Dendritic cell treated with granulocyte-macrophage colony-stimulating factor and Interleukin-4, amounts not matched to agents 40 ng/mL and 50 ng/mL, for 4 days (primary cell): ENCODE measurements at regions not wholly inside any gene's neighbourhood (a gene's known extent, or its start where the extent isn't known, plus 50 kb on each side); places are given as distances from the start of the nearest gene placed in this dataset.

Experiments used
- H3K27ac Mint-ChIP-seq: one replicate; pipeline ENCODE4 v1.8.0; 2022; ENCODE audit warnings: mild to moderate bottlenecking, mixed read lengths
- H3K27me3 Mint-ChIP-seq: one replicate; pipeline ENCODE4 v1.8.0; 2022; ENCODE audit warnings: mild to moderate bottlenecking, mixed read lengths
- H3K36me3 Mint-ChIP-seq: one replicate; pipeline ENCODE4 v1.8.0; 2022; ENCODE audit warnings: low read depth, mixed read lengths
- H3K4me1 Mint-ChIP-seq: one replicate; pipeline ENCODE4 v1.8.0; 2022; ENCODE audit warnings: low read depth, mixed read lengths
- H3K4me3 Mint-ChIP-seq: one replicate; pipeline ENCODE4 v1.8.0; 2022; ENCODE audit warnings: mild to moderate bottlenecking, moderate library complexity, mixed read lengths
- H3K9me3 Mint-ChIP-seq: one replicate; pipeline ENCODE4 v1.8.0; 2022; ENCODE audit warnings: mixed read lengths
- intact Hi-C: fragments of 100-400 bp; cut with micrococcal nuclease; formaldehyde crosslinking; loops from one replicate; pipeline ENCODE4 v1.15.0; 2022

DNA sequence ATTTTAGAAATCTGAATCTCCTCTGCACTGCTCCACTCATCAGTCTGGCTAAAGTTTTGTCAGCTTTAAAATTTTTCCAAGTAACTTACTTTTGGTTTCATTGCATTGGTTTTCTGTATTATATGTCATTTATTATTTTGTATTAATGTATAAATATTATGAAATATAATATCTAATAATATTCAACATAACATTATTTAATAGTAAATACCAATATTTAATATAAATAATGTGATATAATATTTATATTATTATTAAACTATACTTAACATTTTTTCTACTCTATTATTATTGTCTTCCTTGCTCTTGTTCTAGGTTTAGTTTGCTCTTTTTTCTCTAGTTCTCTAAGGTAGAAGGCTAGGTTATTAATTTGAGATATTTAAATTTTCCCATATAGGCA is 512.1 kb downstream of the AACS start:
- H3K4me3 Mint-ChIP-seq, result no peak overlapping the region
- H3K4me1 Mint-ChIP-seq, result no peaks in the 10 kb centered on the region
- no peaks in the 10 kb centered on the region for H3K36me3 Mint-ChIP-seq
- intact Hi-C loops, result no loop called here
- no peak overlapping the region for H3K27ac Mint-ChIP-seq
- peaks cover 22% of the 10 kb centered on the region for H3K9me3 Mint-ChIP-seq
- H3K27me3 Mint-ChIP-seq, result no peaks in the 10 kb centered on the region

DNA sequence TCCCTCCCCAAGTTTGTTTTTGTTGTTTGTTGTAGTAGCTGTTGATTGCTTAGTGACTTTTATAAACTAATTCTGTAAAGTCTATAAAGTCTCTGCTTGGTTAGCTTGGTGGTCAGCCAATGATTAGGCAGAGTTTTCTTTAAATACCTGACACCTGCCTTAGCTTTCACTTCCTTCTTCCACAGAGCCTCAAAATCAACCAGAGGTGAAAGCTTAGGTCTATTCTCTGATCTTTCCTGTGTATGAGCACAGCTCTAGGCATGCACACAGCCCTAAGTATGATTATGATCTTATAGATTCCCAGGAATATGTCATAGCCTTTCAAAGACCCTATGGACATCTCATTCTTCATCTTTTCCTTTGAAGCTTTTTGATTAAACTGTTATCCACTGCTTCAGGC is 514.7 kb downstream of the AACS start:
- H3K27ac Mint-ChIP-seq, result no peak overlapping the region
- H3K27me3 Mint-ChIP-seq, result no peaks in the 10 kb centered on the region
- H3K9me3 Mint-ChIP-seq, result peaks cover 22% of the 10 kb centered on the region
- no peak overlapping the region for H3K4me3 Mint-ChIP-seq
- intact Hi-C loops, result no loop called here
- H3K36me3 Mint-ChIP-seq, result no peaks in the 10 kb centered on the region
- H3K4me1 Mint-ChIP-seq, result no peaks in the 10 kb centered on the region

DNA sequence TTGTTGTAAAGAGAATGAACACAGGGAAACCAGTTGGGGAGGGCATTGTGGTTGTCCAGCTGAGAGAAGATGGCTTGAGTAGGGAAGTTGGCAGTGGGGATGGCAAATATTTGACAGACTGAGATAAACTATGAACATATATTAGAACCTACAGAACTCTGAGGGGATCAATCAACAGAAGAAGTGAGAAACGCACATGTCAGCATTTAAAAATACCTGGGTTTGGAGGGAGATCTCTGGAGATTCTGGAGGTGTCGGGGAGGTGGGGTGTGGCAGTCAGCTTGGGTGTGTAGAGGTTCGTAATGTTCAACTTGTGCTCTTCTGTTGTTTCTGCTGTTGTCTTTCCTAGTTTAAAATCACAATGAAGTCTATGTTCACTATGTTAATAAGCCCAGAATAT is 517.8 kb downstream of the AACS start:
- Mint-ChIP-seq H3K9me3 (peaks cover 11% of the 10 kb centered on the region), H3K4me3 (no peak overlapping the region), H3K4me1 (no peaks in the 10 kb centered on the region), H3K27me3 (no peaks in the 10 kb centered on the region), H3K36me3 (no peaks in the 10 kb centered on the region), H3K27ac (no peak overlapping the region)
- intact Hi-C loops, result no loop called here

DNA sequence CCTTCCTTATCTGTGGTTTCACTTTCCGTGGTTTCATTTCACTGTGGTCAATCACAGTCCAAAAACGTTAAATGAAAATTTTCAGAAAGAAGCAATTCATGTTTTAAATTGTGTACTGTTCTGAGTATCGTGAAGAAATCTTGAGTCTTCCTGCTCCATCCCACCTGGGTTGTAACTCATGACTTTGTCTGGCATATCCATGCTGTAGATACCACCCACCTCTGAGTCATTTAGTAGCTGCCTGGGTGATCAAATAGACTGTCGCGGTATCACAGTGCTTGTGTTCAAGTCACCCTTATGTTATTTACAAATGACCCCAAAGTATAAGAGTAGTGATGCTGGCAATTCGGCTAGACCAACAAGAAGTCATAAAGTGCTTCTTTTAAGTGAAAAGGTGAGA is 521.2 kb downstream of the AACS start:
- no peaks in the 10 kb centered on the region for H3K27me3 Mint-ChIP-seq
- H3K27ac Mint-ChIP-seq, result no peak overlapping the region
- no peaks in the 10 kb centered on the region for H3K9me3 Mint-ChIP-seq
- H3K4me1 Mint-ChIP-seq, result no peaks in the 10 kb centered on the region
- no peak overlapping the region for H3K4me3 Mint-ChIP-seq
- intact Hi-C loops, result no loop called here
- no peaks in the 10 kb centered on the region for H3K36me3 Mint-ChIP-seq

DNA sequence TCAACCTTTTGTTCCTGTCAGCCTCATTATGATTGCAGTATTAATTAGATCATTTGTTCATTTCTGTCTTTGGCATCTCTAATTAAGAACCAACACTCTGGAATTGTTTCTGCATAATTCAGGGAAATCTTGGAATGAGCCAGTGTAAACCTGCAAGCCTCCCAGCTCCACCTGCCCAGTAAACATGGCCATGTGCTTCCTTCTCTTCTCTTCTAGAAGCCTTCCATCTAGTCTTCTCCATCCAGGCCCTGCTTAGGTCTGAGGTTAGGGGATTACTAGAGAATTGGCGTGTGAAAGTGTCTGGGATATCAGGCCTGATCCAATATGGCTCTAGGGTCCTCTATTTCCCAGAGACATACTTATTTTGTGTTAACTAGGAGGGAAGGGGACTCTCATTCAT is 528.0 kb downstream of the AACS start:
- intact Hi-C loops, result no loop called here
- Mint-ChIP-seq H3K27ac (no peak overlapping the region), H3K4me1 (no peaks in the 10 kb centered on the region)

DNA sequence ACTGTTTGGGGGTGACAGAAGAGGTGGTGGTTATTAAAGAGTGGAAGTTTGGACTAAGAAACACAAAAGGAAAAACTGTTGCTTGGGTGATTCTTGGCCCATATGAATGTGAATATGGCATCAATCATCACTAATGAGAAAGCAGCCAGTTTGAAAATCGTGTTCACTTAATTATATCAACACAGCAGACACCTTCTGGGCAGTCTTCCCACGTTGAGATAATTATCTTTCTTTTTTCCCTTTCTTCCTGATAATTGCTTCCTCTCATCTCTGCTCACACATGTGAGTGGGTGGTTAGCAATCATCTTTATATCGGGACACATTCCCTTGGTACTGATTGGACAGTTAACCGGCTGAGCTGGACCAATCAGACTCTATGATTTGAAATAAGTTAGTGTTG is 539.7 kb downstream of the AACS start:
- Mint-ChIP-seq H3K27me3 (no peaks in the 10 kb centered on the region), H3K27ac (no peak overlapping the region), H3K4me1 (no peaks in the 10 kb centered on the region), H3K9me3 (peaks cover under 1% of the 10 kb centered on the region), H3K36me3 (no peaks in the 10 kb centered on the region), H3K4me3 (no peak overlapping the region)
- intact Hi-C loops, result no loop called here

More for the DNA sequence above, 528.0 kb downstream of the AACS start:
- H3K4me3 Mint-ChIP-seq, result no peak overlapping the region
- no peaks in the 10 kb centered on the region for H3K27me3 Mint-ChIP-seq
- no peaks in the 10 kb centered on the region for H3K36me3 Mint-ChIP-seq
- H3K9me3 Mint-ChIP-seq, result peaks cover 17% of the 10 kb centered on the region

DNA sequence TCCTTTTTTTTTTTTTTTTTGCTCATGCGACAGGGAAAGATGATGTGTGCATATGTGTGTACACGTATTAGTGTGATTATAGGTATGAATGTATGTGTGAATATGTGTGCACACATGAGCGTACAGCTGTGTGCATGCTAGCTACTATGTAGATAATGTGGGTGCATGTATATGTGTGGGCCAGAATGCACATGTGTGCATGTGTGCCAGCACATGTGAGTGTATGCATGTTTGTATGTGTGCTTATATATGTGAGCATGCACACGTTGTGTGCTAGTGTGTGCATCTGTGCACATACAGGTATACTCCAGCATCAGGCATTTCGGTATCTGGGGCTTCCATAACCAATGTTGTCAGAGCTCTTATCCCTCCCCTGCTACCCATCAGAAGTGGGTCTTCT is 541.1 kb downstream of the AACS start:
- intact Hi-C loops, result no loop called here
- H3K36me3 Mint-ChIP-seq, result no peaks in the 10 kb centered on the region
- no peaks in the 10 kb centered on the region for H3K27me3 Mint-ChIP-seq
- H3K9me3 Mint-ChIP-seq, result no peaks in the 10 kb centered on the region
- H3K4me3 Mint-ChIP-seq, result no peak overlapping the region
- no peaks in the 10 kb centered on the region for H3K4me1 Mint-ChIP-seq
- no peak overlapping the region for H3K27ac Mint-ChIP-seq

DNA sequence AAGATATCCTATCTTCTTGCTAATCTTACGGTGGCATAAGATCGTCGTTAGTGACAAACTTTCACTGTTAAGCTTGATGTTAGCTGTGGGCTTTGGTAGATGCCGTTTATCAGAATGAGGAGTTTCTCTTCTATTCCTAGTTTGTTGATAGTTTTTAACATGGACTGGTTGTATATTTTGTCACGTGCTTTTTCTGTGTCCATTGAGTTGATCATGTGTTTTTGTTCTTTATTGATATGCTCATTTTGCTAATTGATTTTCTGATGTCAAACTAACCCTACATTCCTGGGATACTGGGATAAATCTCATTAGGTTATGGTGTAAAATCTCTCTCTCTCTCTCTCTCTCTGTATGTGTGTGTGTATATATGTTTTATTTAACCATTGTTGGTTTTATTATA is 545.1 kb downstream of the AACS start:
- Mint-ChIP-seq H3K4me1 (no peaks in the 10 kb centered on the region), H3K4me3 (no peak overlapping the region), H3K27ac (no peak overlapping the region), H3K9me3 (no peaks in the 10 kb centered on the region), H3K36me3 (no peaks in the 10 kb centered on the region), H3K27me3 (no peaks in the 10 kb centered on the region)
- intact Hi-C loops, result no loop called here

DNA sequence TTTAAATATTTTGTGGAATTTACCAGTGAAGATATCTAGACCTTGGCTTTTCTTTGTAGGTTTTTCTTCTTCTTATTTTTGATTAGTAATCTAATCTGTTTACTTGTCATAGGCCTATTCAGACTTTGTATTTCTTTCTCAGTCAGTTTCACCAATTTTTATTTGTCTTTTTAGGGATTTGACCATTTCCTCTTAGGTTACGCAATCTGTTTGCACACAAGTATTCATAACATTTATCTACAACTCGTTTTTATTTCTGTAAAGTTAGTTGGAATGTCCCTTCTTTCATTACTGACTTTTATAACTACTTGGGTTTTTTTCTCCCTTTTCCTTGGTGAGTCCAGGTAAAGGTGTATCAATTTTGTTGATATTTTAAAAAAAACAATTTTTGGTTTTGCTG is 545.7 kb downstream of the AACS start:
- intact Hi-C loops, result no loop called here
- H3K27ac Mint-ChIP-seq, result no peak overlapping the region
- no peak overlapping the region for H3K4me3 Mint-ChIP-seq
- H3K9me3 Mint-ChIP-seq, result peaks cover 2% of the 10 kb centered on the region
- H3K27me3 Mint-ChIP-seq, result no peaks in the 10 kb centered on the region
- H3K4me1 Mint-ChIP-seq, result no peaks in the 10 kb centered on the region
- no peaks in the 10 kb centered on the region for H3K36me3 Mint-ChIP-seq

DNA sequence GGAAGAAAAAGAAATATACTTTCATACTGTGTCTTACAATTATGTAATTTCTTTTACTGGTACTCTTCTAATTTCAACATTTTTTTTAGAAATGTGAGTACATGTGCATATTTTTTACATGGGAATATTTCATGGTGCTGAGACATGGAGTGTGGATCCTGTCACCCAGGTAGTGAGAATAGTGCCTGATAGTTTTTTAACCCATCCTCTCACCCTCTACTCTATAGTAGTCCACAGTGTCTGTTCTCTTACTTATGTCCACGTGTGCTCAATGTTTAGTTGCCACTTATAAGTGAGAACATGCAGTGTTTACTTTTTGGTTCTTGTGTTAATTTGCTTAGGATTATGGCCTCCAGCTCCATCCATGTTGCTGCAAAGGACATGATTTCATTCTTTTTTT is 548.8 kb downstream of the AACS start:
- peaks cover 12% of the 10 kb centered on the region for H3K9me3 Mint-ChIP-seq
- H3K4me1 Mint-ChIP-seq, result no peaks in the 10 kb centered on the region
- no peaks in the 10 kb centered on the region for H3K36me3 Mint-ChIP-seq
- intact Hi-C loops, result no loop called here
- no peak overlapping the region for H3K27ac Mint-ChIP-seq
- no peak overlapping the region for H3K4me3 Mint-ChIP-seq
- H3K27me3 Mint-ChIP-seq, result no peaks in the 10 kb centered on the region

DNA sequence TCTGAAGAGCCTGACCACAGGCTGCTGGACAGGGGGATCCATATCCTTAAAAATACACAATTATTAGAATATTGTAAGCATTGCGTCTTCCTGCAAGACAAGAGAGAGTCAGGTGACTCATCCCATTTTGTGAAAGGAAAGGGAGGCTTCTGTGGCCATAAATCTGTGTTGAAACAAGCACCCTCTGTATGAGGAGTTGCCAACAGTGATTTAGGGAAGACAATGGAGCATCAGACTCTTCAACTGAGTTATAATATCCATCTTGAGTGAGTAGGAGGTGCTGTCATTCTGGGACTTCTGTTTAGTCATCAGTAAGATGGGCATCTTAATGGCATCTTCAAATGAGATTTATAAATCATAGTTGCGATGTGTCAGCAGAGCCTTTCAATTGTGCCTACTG is 554.5 kb downstream of the AACS start:
- H3K36me3 Mint-ChIP-seq, result no peaks in the 10 kb centered on the region
- peaks cover 18% of the 10 kb centered on the region for H3K9me3 Mint-ChIP-seq
- H3K4me3 Mint-ChIP-seq, result no peak overlapping the region
- no peaks in the 10 kb centered on the region for H3K4me1 Mint-ChIP-seq
- intact Hi-C loops, result no loop called here
- H3K27ac Mint-ChIP-seq, result no peak overlapping the region
- H3K27me3 Mint-ChIP-seq, result no peaks in the 10 kb centered on the region

DNA sequence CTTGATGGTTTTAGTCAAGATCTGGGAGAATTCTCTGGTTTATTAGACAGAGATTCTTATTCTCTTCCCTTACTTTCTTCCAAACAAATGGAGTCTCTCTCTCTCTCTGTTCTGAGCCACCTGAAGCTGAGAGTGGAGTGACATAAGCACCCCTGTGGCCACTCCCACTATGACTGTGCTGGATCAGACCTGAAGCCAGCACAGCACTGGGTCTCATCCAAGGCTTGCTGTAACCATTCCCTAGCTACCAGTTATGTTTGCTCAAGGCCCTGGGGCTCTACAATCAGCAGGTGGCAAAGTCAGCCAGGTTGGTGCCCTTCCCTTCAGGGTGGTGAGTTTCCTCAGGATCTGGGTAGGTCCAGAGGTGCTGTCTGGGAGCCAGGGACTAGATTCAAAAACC is 568.5 kb downstream of the AACS start:
- H3K4me3 Mint-ChIP-seq, result no peak overlapping the region
- intact Hi-C loops, result no loop called here
- no peak overlapping the region for H3K27ac Mint-ChIP-seq
- no peaks in the 10 kb centered on the region for H3K36me3 Mint-ChIP-seq
- H3K9me3 Mint-ChIP-seq, result peaks cover 11% of the 10 kb centered on the region
- no peaks in the 10 kb centered on the region for H3K27me3 Mint-ChIP-seq
- H3K4me1 Mint-ChIP-seq, result no peaks in the 10 kb centered on the region

DNA sequence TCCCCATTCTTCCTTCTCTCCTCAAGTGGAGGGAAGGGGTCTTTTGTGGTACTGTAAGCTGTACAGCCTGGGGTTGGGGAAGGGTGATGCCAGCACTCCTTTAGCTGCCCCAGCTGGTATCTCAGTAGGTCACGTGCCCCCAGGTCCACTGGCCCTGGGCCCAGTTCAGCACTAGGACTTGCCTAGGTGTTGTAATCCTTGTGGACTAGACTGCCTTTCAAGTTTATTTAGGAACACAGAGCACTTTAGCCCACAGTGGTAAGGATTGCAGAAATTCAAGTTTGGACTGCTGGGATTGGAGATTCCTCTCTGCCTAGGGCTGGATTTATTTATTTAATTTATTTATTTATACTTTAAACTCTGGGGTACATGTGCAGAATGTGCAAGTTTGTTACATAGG is 569.6 kb downstream of the AACS start:
- H3K9me3 Mint-ChIP-seq, result peaks cover 11% of the 10 kb centered on the region

DNA sequence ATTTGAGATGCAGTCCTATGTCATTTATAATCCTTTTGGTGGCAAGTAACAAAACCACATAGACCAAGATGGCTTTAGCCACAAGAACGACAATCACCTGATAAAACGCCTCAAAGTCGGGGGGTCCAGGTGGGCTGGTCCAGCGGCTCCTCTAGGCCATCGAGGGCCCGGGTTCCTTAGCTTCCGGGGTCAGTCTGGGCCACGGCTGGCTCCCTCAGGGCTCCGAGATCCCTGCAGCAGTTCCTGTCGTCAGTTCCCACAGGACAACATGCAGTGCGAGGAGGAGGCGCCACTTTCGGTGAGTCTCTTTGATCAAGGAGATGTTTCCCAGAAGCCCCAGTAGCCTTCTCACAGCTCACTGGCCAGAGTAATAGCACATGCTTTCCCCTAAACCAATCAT is 574.6 kb downstream of the AACS start:
- Mint-ChIP-seq H3K4me3 (no peak overlapping the region), H3K36me3 (no peaks in the 10 kb centered on the region), H3K4me1 (no peaks in the 10 kb centered on the region), H3K27ac (no peak overlapping the region), H3K27me3 (no peaks in the 10 kb centered on the region), H3K9me3 (no peaks in the 10 kb centered on the region)
- intact Hi-C loops, result no loop called here

More for the DNA sequence above, 569.6 kb downstream of the AACS start:
- Mint-ChIP-seq H3K27me3 (no peaks in the 10 kb centered on the region), H3K4me1 (no peaks in the 10 kb centered on the region), H3K27ac (no peak overlapping the region), H3K4me3 (no peak overlapping the region), H3K36me3 (no peaks in the 10 kb centered on the region)
- intact Hi-C loops, result no loop called here

DNA sequence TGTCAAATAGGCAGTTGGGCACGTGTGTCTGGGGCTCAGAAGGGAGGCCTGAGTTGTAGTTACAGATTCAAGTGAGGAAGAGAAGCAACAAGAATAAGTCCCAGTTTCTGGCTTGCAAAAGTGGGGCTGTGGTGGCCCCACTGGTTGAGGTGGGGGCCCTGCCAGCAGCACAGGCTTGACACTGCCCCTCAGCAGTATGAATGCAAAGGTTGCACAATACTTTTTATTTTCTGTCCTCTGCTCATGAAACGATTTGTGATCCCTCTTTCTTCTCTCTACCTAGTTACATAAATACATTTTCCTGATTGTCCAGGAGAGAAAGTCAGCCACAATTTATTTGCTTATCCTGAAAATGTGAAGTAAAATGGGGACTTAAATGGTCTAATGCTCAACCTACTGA is 577.8 kb downstream of the AACS start:
- H3K4me1 Mint-ChIP-seq, result no peaks in the 10 kb centered on the region
- H3K36me3 Mint-ChIP-seq, result no peaks in the 10 kb centered on the region
- intact Hi-C loops, result no loop called here

DNA sequence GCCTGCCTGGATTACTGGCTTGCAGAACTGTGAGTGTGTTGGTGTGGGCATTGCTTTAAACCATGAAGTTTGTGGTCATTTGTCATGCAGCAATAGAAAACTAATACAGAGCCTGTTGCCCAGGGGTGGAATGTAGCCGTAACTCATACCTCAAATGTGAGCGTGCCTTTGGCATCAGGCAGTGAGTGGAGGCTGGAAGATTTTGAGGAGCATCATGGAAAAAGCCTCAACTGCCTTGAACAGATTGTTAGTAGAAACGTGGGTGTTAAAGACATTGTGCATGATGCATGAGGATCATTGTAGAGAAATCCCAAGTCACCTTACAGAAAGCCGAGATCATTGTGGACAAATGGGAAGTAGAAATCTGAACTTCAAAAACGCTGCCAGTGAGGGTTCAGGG is 580.5 kb downstream of the AACS start:
- Mint-ChIP-seq H3K36me3 (no peaks in the 10 kb centered on the region), H3K9me3 (no peaks in the 10 kb centered on the region), H3K27ac (no peak overlapping the region), H3K4me3 (no peak overlapping the region), H3K4me1 (no peaks in the 10 kb centered on the region), H3K27me3 (no peaks in the 10 kb centered on the region)
- intact Hi-C loops, result no loop called here

More for the DNA sequence above, 577.8 kb downstream of the AACS start:
- Mint-ChIP-seq H3K27ac (no peak overlapping the region), H3K27me3 (no peaks in the 10 kb centered on the region), H3K9me3 (no peaks in the 10 kb centered on the region), H3K4me3 (no peak overlapping the region)
